ENCODE measurements at regions not wholly inside any gene's neighbourhood (a gene's known extent, or its start where the extent isn't known, plus 50 kb on each side); places are given as distances from the start of the nearest gene placed in this dataset.

GRCh38 chr2:239884051-239884405, 141.1 kb downstream of the NDUFA10 start:
- no peak overlapping the region for H3K4me3 Mint-ChIP-seq (ENCODE audit: unreplicated experiment)
- peaks cover 16% of the 10 kb centered on the region for H3K9me3 Mint-ChIP-seq (ENCODE audit: unreplicated experiment)
- H3K27me3 Mint-ChIP-seq (ENCODE audit: unreplicated experiment), result peaks cover 3% of the 10 kb centered on the region
- no peak overlapping the region for H3K27ac Mint-ChIP-seq (ENCODE audit: unreplicated experiment)
- H3K36me3 Mint-ChIP-seq (ENCODE audit: unreplicated experiment), result peaks cover 15% of the 10 kb centered on the region
- peaks cover 6% of the 10 kb centered on the region for H3K4me1 Mint-ChIP-seq (ENCODE audit: low read depth, unreplicated experiment)
- DNase-seq, result no peak
- TF ChIP-seq, protein P1, sequence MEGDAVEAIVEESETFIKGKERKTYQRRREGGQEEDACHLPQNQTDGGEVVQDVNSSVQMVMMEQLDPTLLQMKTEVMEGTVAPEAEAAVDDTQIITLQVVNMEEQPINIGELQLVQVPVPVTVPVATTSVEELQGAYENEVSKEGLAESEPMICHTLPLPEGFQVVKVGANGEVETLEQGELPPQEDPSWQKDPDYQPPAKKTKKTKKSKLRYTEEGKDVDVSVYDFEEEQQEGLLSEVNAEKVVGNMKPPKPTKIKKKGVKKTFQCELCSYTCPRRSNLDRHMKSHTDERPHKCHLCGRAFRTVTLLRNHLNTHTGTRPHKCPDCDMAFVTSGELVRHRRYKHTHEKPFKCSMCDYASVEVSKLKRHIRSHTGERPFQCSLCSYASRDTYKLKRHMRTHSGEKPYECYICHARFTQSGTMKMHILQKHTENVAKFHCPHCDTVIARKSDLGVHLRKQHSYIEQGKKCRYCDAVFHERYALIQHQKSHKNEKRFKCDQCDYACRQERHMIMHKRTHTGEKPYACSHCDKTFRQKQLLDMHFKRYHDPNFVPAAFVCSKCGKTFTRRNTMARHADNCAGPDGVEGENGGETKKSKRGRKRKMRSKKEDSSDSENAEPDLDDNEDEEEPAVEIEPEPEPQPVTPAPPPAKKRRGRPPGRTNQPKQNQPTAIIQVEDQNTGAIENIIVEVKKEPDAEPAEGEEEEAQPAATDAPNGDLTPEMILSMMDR (IDR thresholded peaks at IDR 0.05; ENCODE audit: partially characterized antibody, unreplicated experiment), result no peak

DNA sequence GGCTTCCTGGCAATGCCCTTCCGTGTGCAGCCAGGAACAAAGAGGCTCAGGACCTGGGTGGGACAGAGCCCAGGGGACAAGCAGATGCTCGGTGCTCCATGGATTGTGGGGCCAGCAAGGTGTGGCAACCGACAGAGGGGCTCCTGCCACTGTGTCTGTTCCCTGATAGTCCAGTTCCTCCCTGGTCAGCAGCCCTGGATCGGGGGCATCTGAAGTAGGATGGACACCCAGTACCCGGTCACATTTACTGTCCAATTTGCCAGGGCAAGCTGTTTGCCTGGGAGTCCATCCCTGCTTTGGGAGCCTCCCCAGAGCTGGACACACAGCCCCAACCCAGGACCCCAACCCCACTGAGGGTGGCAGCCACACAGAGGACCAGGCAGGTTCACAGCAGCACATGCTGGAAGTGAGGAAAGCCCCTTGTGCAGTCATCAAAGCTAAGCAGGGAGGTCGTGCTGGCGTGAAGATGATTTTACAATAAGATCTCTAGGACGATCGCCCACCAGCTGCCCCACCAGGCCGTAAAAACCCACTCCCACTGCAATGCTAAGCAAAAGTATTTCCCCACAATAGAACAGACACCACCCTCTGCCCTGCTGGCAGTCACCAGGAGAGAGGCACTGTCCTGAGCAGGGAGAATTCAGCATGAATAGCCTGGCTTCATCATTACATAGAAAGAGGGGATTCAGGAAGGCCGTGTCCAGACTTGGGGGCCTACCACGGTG, 141.7 kb downstream of the NDUFA10 start:
- Mint-ChIP-seq H3K36me3 (ENCODE audit: unreplicated experiment) (peaks cover 15% of the 10 kb centered on the region), H3K9me3 (ENCODE audit: unreplicated experiment) (peaks cover 16% of the 10 kb centered on the region), H3K27ac (ENCODE audit: unreplicated experiment) (no peak overlapping the region), H3K4me1 (ENCODE audit: low read depth, unreplicated experiment) (peaks cover 6% of the 10 kb centered on the region), H3K27me3 (ENCODE audit: unreplicated experiment) (peaks cover 3% of the 10 kb centered on the region), H3K4me3 (ENCODE audit: unreplicated experiment) (no peak overlapping the region)
- TF ChIP-seq, protein P1 (IDR thresholded peaks at IDR 0.05; ENCODE audit: partially characterized antibody, unreplicated experiment), result no peak
- no peak for DNase-seq

GRCh38 chr2:239882781-239883180, 142.4 kb downstream of the NDUFA10 start:
- Mint-ChIP-seq H3K36me3 (ENCODE audit: unreplicated experiment) (peaks cover 21% of the 10 kb centered on the region), H3K27ac (ENCODE audit: unreplicated experiment) (no peak overlapping the region), H3K4me1 (ENCODE audit: low read depth, unreplicated experiment) (peaks cover 4% of the 10 kb centered on the region), H3K27me3 (ENCODE audit: unreplicated experiment) (peaks cover 3% of the 10 kb centered on the region), H3K4me3 (ENCODE audit: unreplicated experiment) (no peak overlapping the region), H3K9me3 (ENCODE audit: unreplicated experiment) (peaks cover 14% of the 10 kb centered on the region)
- TF ChIP-seq, protein P1 (IDR thresholded peaks at IDR 0.05; ENCODE audit: partially characterized antibody, unreplicated experiment), result no peak
- no peak for DNase-seq

GRCh38 chr2:239882331-239882732, 142.8 kb downstream of the NDUFA10 start:
- H3K36me3 Mint-ChIP-seq (ENCODE audit: unreplicated experiment), result peaks cover 22% of the 10 kb centered on the region
- TF ChIP-seq, protein P1 (IDR thresholded peaks at IDR 0.05; ENCODE audit: partially characterized antibody, unreplicated experiment), result peak; percentile 72
- DNase-seq, result peak; percentile 45
- no peaks in the 10 kb centered on the region for H3K4me1 Mint-ChIP-seq (ENCODE audit: low read depth, unreplicated experiment)
- H3K4me3 Mint-ChIP-seq (ENCODE audit: unreplicated experiment), result no peak overlapping the region
- peaks cover 14% of the 10 kb centered on the region for H3K9me3 Mint-ChIP-seq (ENCODE audit: unreplicated experiment)
- H3K27me3 Mint-ChIP-seq (ENCODE audit: unreplicated experiment), result peaks cover 3% of the 10 kb centered on the region
- no peak overlapping the region for H3K27ac Mint-ChIP-seq (ENCODE audit: unreplicated experiment)

DNA sequence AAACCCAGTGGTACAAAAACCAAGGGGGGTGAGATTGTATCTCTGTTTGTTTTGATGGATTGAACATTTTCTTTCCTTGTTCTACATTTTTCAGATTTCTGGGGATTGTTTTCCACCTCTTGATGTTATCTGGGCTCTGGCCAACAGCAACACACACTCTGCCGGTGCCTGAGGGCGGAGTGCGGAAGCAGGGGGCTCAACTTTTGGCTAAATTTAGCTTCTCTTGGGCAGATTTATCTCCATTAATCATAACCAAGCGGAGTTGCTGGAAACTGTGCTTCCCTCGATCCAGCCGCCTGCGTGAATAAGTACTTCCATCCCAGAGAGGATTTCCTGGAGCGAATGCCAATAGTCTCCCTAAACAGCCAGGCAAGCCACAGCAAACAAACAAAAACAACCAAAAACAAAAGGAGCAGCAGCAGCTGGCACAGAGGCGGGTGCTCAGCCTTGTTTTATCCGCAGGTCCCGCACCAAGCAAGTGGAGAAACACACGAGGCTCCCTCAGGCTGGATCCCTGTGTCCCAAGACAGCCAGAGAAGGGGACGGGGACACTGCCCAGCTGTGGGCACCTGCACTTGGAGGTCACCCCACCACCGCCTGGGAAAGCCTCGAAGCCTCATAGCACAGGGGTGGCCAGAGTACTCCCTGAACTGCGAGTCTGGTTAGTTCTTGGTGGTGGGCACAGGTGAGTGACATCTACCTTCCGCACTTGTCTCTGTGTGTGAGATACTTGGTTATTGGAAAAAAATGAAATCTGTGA, 143.4 kb downstream of the NDUFA10 start:
- Mint-ChIP-seq H3K27me3 (ENCODE audit: unreplicated experiment) (peaks cover 3% of the 10 kb centered on the region), H3K9me3 (ENCODE audit: unreplicated experiment) (peaks cover 14% of the 10 kb centered on the region), H3K4me3 (ENCODE audit: unreplicated experiment) (no peak overlapping the region), H3K36me3 (ENCODE audit: unreplicated experiment) (peaks cover 22% of the 10 kb centered on the region), H3K4me1 (ENCODE audit: low read depth, unreplicated experiment) (no peaks in the 10 kb centered on the region), H3K27ac (ENCODE audit: unreplicated experiment) (no peak overlapping the region)
- TF ChIP-seq, protein P1 (IDR thresholded peaks at IDR 0.05; ENCODE audit: partially characterized antibody, unreplicated experiment), result no peak
- no peak for DNase-seq
